Thyroid gland (tissue), 4 donors: ENCODE measurements at regions not wholly inside any gene's neighbourhood (a gene's known extent, or its start where the extent isn't known, plus 50 kb on each side); places are given as distances from the start of the nearest gene placed in this dataset.

Experiments used
- DNase-seq, 2 donors: peaks; one replicate each; pipeline ENCODE4 v3.0.0-alpha.2; 2019
- H3K27ac ChIP-seq, 3 donors: fragments of 200-600 bp; sonication (generic); 1 replicate in 2 of 3; 2 replicates in 1 of 3; pipeline ENCODE4 v1.5.1; 2016 to 2019; ENCODE audit warnings: mild to moderate bottlenecking in 1 of 3, moderate library complexity in 1 of 3
- H3K27me3 ChIP-seq: fragments of 200-600 bp; sonication (generic); one replicate; pipeline ENCODE4 v1.5.1; 2019
- H3K36me3 ChIP-seq, 2 donors: fragments of 200-600 bp; sonication (generic); one replicate each; pipeline ENCODE4 v1.5.1; 2016 to 2019
- H3K4me1 ChIP-seq, 2 donors: fragments of 200-600 bp; sonication (generic); one replicate each; pipeline ENCODE4 v1.5.1; 2017 to 2019
- H3K4me3 ChIP-seq, 3 donors: fragments of 200-600 bp; sonication (generic); replicated peaks in 1 of 3; 1 replicate in 2 of 3; 2 replicates in 1 of 3; pipeline ENCODE4 v1.5.1; 2016; ENCODE audit warnings: mild to moderate bottlenecking in 1 of 3
- H3K9me3 ChIP-seq: fragments of 200-600 bp; sonication (generic); one replicate; pipeline ENCODE4 v1.5.1; 2017
- CTCF ChIP-seq, 6 experiments: fragments of 200-600 bp in 3 of 6; fragments of 450-650 bp in 3 of 6; sonication (generic) in 3 of 6; IDR thresholded peaks; one replicate each; pipeline ENCODE4 v1.5.1; 2016 to 2019; ENCODE audit warnings: antibody characterized with exemption in 6 of 6, mild to moderate bottlenecking in 2 of 6, inconsistent platforms in 1 of 6, moderate library complexity in 1 of 6
- POLR2A ChIP-seq, 2 donors: fragments of 450-650 bp; IDR thresholded peaks; one replicate each; pipeline ENCODE4 v1.6.1; 2017; ENCODE audit warnings: antibody characterized with exemption in 2 of 2, mild to moderate bottlenecking in 2 of 2, moderate library complexity in 1 of 2
- WGBS, 2 donors: methylation state at CpG; one replicate each; pipeline ENCODE4 v1.1.5; 2017; 5-methylcytosine and 5-hydroxymethylcytosine counted together
- intact Hi-C: fragments of 100-400 bp; cut with DNase I; formaldehyde crosslinking; loops from one replicate; pipeline ENCODE4 v1.15.1; 2023

DNA sequence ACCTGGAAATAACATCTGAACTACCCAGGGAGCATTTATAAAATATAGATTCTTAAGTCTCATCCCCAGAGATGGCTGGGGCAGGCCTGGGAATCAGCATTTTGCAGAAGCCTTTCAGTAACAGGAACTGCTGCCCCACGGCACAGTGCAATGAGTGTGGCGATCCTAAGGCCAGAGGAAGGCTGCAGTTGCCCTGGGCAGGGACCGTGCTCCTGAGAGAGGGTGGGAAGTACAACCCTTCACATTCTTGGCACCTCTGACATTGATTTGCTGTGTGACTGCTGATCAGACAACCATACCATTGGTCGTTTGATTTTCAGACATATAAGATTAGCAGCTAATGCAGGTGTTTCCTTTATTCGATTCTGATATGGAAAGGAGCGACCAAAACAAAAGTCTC, 233.6 kb downstream of the STIM2 start:
- Histone ChIP-seq H3K27me3 (no peaks in the 10 kb centered on the region), H3K4me1 (no peaks in the 10 kb centered on the region), H3K36me3 (no peaks in the 10 kb centered on the region), H3K27ac (no peak overlapping the region), H3K4me3 (no peak overlapping the region), H3K9me3 (no peaks in the 10 kb centered on the region)
- intact Hi-C loops: no loop called here
- 82 to 83% methylated on average over 6 of the region's 6 CpGs for WGBS, 2 donors
- DNase-seq: no peak
- no peak for TF ChIP-seq CTCF (IDR thresholded peaks at IDR 0.05)

- no peak for DNase-seq
- no peaks in the 10 kb centered on the region for H3K27me3 ChIP-seq
- WGBS, 2 donors: 20 to 21% methylated on average over 2 of the region's 2 CpGs
- no peak for TF ChIP-seq CTCF (IDR thresholded peaks at IDR 0.05)
- TF ChIP-seq POLR2A (IDR thresholded peaks at IDR 0.05): no peak
- no peaks in the 10 kb centered on the region for H3K4me1 ChIP-seq
- H3K4me3 ChIP-seq: no peak overlapping the region
- H3K27ac ChIP-seq: no peak overlapping the region
- no peaks in the 10 kb centered on the region for H3K36me3 ChIP-seq
- no peaks in the 10 kb centered on the region for H3K9me3 ChIP-seq
- intact Hi-C loops: no loop called here
Observed at GRCh38 chr4:27094783-27095182, 234.1 kb downstream of the STIM2 start.

GRCh38 chr4:27096142-27096824, 235.6 kb downstream of the STIM2 start:
- intact Hi-C loops: no loop called here
- TF ChIP-seq POLR2A (IDR thresholded peaks at IDR 0.05): no peak
- TF ChIP-seq CTCF (IDR thresholded peaks at IDR 0.05): no peak
- H3K9me3 ChIP-seq: no peaks in the 10 kb centered on the region

DNA sequence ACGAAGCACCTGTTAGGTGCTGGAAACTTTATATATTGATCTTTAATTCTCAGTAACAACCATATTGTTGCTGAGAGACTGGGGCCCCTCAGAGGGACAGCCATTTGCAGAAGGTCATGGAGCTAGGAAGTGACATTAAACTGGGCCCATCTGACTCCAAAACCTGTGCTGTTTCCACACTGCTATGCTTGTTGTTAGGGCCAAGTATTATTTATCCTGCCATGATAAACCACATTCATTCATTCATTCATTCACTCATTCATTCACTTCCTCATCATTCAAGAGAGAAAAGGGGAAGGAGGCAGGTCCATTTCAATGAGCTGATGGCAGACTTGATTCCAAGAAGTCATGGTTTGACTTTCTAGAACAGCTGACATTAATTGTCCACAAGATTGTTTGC, 237.4 kb downstream of the STIM2 start:
- intact Hi-C loops: no loop called here
- no peak overlapping the region for H3K27ac ChIP-seq
- no peaks in the 10 kb centered on the region for H3K9me3 ChIP-seq
- TF ChIP-seq POLR2A (IDR thresholded peaks at IDR 0.05): no peak
- no peak for TF ChIP-seq CTCF (IDR thresholded peaks at IDR 0.05)
- no peaks in the 10 kb centered on the region for H3K4me1 ChIP-seq
- H3K36me3 ChIP-seq: no peaks in the 10 kb centered on the region
- no peaks in the 10 kb centered on the region for H3K27me3 ChIP-seq
- 75 to 80% methylated on average over 1 of the region's 1 CpG for WGBS, 2 donors
- H3K4me3 ChIP-seq: no peak overlapping the region
- no peak for DNase-seq

More at GRCh38 chr4:27096142-27096824, 235.6 kb downstream of the STIM2 start:
- no peak overlapping the region for H3K4me3 ChIP-seq
- H3K27ac ChIP-seq: no peak overlapping the region
- no peaks in the 10 kb centered on the region for H3K4me1 ChIP-seq
- H3K27me3 ChIP-seq: no peaks in the 10 kb centered on the region
- 72 to 75% methylated on average over 9 of the region's 9 CpGs for WGBS, 2 donors
- DNase-seq: no peak
- no peaks in the 10 kb centered on the region for H3K36me3 ChIP-seq

- no peak for DNase-seq
- no peaks in the 10 kb centered on the region for H3K4me1 ChIP-seq
- no peaks in the 10 kb centered on the region for H3K27me3 ChIP-seq
- WGBS, 2 donors: 69 to 73% methylated on average over 10 of the region's 10 CpGs
- TF ChIP-seq CTCF (IDR thresholded peaks at IDR 0.05) (no peak), POLR2A (IDR thresholded peaks at IDR 0.05) (no peak)
- H3K27ac ChIP-seq: no peak overlapping the region
- intact Hi-C loops: no loop called here
- H3K4me3 ChIP-seq: no peak overlapping the region
- H3K9me3 ChIP-seq: no peaks in the 10 kb centered on the region
- H3K36me3 ChIP-seq: no peaks in the 10 kb centered on the region
Observed at GRCh38 chr4:27100713-27101112, 240.1 kb downstream of the STIM2 start.
